COLO668 (cell line): ENCODE measurements at regions not wholly inside any gene's neighbourhood (a gene's known extent, or its start where the extent isn't known, plus 50 kb on each side); places are given as distances from the start of the nearest gene placed in this dataset.
"Not testable (repeated sequence)": the region's sequence is repeated elsewhere in the genome, so short reads cannot be mapped to it uniquely, and the experiment has no call there.

Experiments used
- DNase-seq: peaks from one replicate; lab custom pipeline; 2025; ENCODE audit not compliant: unreplicated experiment; lab: John Stamatoyannopoulos, UW

DNA sequence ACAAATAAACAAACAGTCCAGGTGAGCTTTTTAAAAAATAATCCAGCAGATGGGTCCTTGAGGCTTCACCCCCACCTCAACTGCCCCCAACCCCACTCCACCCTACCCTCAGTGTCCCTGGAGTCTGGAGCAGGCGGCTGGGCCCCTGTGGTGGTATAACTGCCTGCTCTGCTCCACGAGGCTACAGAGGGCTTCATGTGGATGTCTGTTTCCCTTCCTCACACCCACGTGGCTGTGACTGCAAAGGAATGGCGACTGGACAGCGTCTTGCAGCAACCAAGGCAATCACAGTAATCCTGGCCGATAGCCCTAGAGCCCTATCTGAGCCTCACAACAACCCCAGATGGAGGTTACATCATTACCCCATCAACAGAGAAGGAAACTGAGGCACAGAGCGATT lies 76.5 kb downstream of the SLC2A10 start:
- no peak for DNase-seq

GRCh38 chr20:46786566-46786965 lies 77.1 kb downstream of the SLC2A10 start:
- DNase-seq: no peak

GRCh38 chr20:46787991-46788762 lies 78.7 kb downstream of the SLC2A10 start:
- no peak for DNase-seq

GRCh38 chr20:46788763-46789091 lies 79.3 kb downstream of the SLC2A10 start:
- DNase-seq: not testable (repeated sequence)

DNA sequence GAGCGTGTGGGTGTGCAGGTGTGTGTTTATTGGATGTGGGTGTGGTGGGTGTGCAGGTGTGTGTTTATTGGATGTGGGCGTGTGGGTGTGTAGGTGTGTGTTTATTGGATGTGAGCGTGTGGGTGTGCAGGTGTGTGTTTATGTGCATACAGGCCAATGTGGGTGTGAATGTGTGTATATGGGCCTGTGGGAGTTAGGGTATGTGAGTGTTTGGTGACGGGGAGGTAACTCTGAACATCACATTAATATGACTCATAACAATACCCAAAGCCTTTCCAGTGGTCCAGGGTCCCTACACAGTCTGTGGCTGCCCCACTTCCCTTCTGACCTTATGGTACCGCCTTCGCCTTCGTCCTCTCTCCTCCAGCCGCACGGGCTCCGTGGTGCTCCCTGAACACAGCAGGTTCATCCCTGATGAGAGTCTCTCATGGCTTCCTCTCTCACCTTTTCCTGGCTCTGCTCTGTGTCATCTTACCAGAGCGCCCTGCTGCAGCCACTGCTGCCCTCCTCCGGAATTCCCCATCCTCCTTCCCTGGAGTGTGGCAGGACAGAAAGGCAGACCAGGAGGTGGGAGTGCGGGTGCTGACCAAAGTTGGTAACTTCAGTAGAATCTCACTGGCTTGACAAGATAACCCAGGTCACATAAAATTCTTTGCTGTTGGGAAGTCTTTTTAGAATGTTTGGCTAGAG lies 80.0 kb downstream of the SLC2A10 start:
- DNase-seq: no peak

- DNase-seq: peak; percentile 32
Measured at GRCh38 chr20:46791722-46792416, 82.4 kb downstream of the SLC2A10 start.

GRCh38 chr20:46797206-46797605 lies 87.8 kb downstream of the SLC2A10 start:
- no peak for DNase-seq

DNA sequence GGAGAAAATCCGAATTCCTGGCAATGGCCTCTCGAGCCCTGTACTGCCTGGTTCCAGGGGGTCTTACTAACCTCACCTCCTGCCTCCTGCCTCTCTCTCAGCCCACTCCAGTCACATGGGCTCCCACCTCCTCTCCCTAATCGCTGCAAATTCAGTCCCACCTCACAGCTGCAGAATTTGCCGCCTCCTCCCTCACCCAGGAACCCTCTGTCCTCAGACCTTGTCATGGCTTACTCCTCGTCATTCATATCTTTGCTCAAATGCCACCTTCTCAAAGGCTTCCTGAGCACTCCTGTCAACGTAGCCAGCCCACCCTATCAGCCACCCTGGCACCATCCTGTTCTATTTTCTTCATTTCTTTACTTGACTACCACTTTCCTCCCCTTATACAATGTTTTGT lies 89.0 kb downstream of the SLC2A10 start:
- no peak for DNase-seq

GRCh38 chr20:46799781-46800408 lies 90.4 kb downstream of the SLC2A10 start:
- DNase-seq: peak; percentile 34

GRCh38 chr20:46800409-46800804 lies 91.0 kb downstream of the SLC2A10 start:
- no peak for DNase-seq

GRCh38 chr20:46801003-46801702 lies 91.7 kb downstream of the SLC2A10 start:
- no peak for DNase-seq

GRCh38 chr20:46802722-46803121 lies 91.9 kb upstream of the EYA2 start:
- no peak for DNase-seq

- no peak for DNase-seq
Measured at GRCh38 chr20:46803123-46804020, 91.3 kb upstream of the EYA2 start.

- no peak for DNase-seq
Measured at GRCh38 chr20:46804126-46804525, 90.5 kb upstream of the EYA2 start.

GRCh38 chr20:46805836-46806235 lies 88.8 kb upstream of the EYA2 start:
- no peak for DNase-seq

- no peak for DNase-seq
Measured at GRCh38 chr20:46807998-46808397, 86.6 kb upstream of the EYA2 start.

DNA sequence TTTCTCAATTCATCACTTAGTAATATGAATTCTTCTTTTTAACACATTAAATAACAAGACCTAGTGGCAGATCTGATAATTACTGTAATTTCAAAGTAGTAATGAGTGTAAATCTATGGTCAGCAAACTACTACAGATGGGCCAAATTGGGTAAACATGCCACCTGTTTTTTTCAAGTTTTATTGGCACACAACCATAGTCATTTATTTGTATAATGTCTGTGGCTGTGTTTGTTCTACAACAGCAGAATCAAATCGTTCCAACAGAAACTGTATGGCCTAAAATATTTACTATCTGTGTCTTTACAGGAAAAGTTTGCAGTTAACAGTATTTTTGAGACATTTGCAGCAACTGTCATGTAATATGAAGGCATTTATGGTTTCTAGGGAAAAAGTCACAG lies 86.1 kb upstream of the EYA2 start:
- no peak for DNase-seq

DNA sequence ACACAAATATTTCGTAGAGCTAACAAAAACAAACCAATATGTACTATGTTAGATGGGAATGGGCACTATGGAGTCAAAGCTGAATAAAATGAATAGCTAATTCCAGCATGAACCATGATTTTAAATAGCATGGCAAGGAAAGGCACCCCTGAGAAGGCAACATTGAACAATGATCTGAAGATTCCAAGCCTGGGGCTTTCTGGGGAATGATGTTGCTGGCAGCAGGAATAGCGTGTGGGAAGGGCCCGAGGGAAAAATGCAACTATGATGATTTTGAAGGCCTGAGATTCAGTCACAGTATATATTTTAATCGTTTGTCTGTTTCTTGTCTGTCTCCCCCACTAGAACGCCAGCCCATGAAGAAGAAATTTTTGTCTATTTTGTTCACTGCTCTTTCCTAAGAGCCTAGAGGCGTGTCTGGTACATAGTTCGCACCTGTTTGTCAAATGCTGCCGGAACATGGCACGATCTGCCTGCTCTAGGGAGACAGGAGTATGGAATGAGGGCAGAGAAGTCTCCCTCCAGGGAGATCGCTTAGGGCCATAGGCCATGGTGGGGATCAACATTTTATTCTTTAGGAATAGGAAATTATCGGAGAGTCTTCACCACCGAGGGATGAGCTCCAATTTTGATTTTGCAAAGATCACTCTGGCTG lies 84.8 kb upstream of the EYA2 start:
- no peak for DNase-seq

GRCh38 chr20:46810448-46811223 lies 84.0 kb upstream of the EYA2 start:
- peak; percentile 69 for DNase-seq
